HCT116 (cell line): ENCODE measurements at regions not wholly inside any gene's neighbourhood (a gene's known extent, or its start where the extent isn't known, plus 50 kb on each side); places are given as distances from the start of the nearest gene placed in this dataset.

ENCODE experiments used
- ATAC-seq: fragments of 200-7000 bp; cut with Tn5 transposase; 2 replicates; pipeline ENCODE4 v1.9.1; 2020; ENCODE audit warnings: mild to moderate bottlenecking, moderate library complexity
- BruUV-seq: library from RNA; stranded (reverse); fragments of 400-500 nt; replicated peaks from 2 replicates; lab custom pipeline; 2021; lab: Mats Ljungman, UMichigan
- CTCF ChIA-PET: fragments of 300-600 bp; sonication (Branson Sonifier 250); formaldehyde crosslinking; loops from one replicate; lab custom pipeline; 2021; ENCODE audit warnings: antibody characterized with exemption; lab: Charles Lee
- POLR2A ChIA-PET: fragments of 300-600, 350-600 bp; sonication (Branson Sonifier 250); formaldehyde crosslinking; loops from one replicate; lab custom pipeline; 2021; ENCODE audit warnings: antibody characterized with exemption; lab: Charles Lee
- RAD21 ChIA-PET, 2 experiments: fragments of 300-600 bp; sonication (Branson Sonifier 250); formaldehyde crosslinking; loops; one replicate each; lab custom pipeline; 2023; ENCODE audit warnings: low total read pairs in 2 of 2; ENCODE audit not compliant: uncharacterized antibody in 2 of 2, unreplicated experiment in 2 of 2, low non-redundant PET in 1 of 2; lab: Charles Lee
- DNase-seq: peaks from one replicate; pipeline ENCODE4 v3.0.0-alpha.2; 2010; ENCODE audit warnings: low read depth, low spot score
- H2AFZ ChIP-seq: fragments of 200-600 bp; shearing (Covaris generic), sonication (generic); 2 replicates; pipeline ENCODE4 v1.6.1; 2017; ENCODE audit warnings: low read depth, mixed run types, mixed read lengths, antibody characterized with exemption, low read length; ENCODE audit not compliant: poor library complexity, severe bottlenecking
- H3K27ac ChIP-seq: 2 replicates; pipeline ENCODE4 v1.5.1; 2012; ENCODE audit warnings: low read depth, low read length
- H3K27me3 ChIP-seq: fragments of 200-600 bp; sonication (generic); 2 replicates; pipeline ENCODE4 v1.6.1; 2016; ENCODE audit warnings: mixed run types, low read length, mixed read lengths; ENCODE audit not compliant: insufficient read depth
- H3K36me3 ChIP-seq, 2 experiments: fragments of 200-500 bp in 1 of 2; fragments of 200-600 bp in 1 of 2; sonication (Bioruptor generic) in 1 of 2; sonication (generic) in 1 of 2; 2 replicates each; pipeline versions ENCODE4 v1.5.1 to v1.6.1; 2014 to 2016; ENCODE audit warnings: low read length in 2 of 2, inconsistent platforms in 1 of 2, mixed read lengths in 1 of 2, mixed run types in 1 of 2; ENCODE audit not compliant: insufficient read depth in 2 of 2, control insufficient read depth in 1 of 2
- H3K4me1 ChIP-seq, 2 experiments: fragments of 200-600 bp in 1 of 2; sonication (generic) in 1 of 2; 2 replicates each; pipeline versions ENCODE4 v1.5.1 to v1.6.1; 2012 to 2017; ENCODE audit warnings: low read length in 2 of 2, inconsistent platforms in 1 of 2, mild to moderate bottlenecking in 1 of 2, mixed read lengths in 1 of 2, mixed run types in 1 of 2, moderate library complexity in 1 of 2; ENCODE audit not compliant: insufficient read depth in 2 of 2, control insufficient read depth in 1 of 2
- H3K4me2 ChIP-seq: fragments of 200-600 bp; sonication (generic); 2 replicates; pipeline ENCODE4 v1.6.1; 2017; ENCODE audit warnings: mixed run types, low read length, mixed read lengths
- H3K4me3 ChIP-seq, 2 experiments: fragments of 200-600 bp in 1 of 2; sonication (generic) in 1 of 2; replicated peaks in 1 of 2; 2 replicates each; pipeline ENCODE4 v1.5.1; 2011 to 2016; ENCODE audit warnings: low read length in 2 of 2, control low read depth in 1 of 2, low read depth in 1 of 2, mild to moderate bottlenecking in 1 of 2, mixed read lengths in 1 of 2, mixed run types in 1 of 2
- H3K79me2 ChIP-seq: fragments of 200-600 bp; sonication (generic); 2 replicates; pipeline ENCODE4 v1.6.1; 2017; ENCODE audit warnings: mild to moderate bottlenecking, mixed run types, low read length, moderate library complexity, mixed read lengths; ENCODE audit not compliant: insufficient read depth
- H3K9ac ChIP-seq: fragments of 200-600 bp; sonication (generic); 2 replicates; pipeline ENCODE4 v1.6.1; 2016; ENCODE audit warnings: low read length, mixed read lengths
- H3K9me2 ChIP-seq: fragments of 200-600 bp; sonication (generic), shearing (Covaris generic); 2 replicates; pipeline ENCODE4 v1.6.1; 2017; ENCODE audit warnings: mixed run types, mild to moderate bottlenecking, moderate library complexity; ENCODE audit not compliant: insufficient read depth
- H3K9me3 ChIP-seq, 2 experiments: fragments of 200-500 bp in 1 of 2; fragments of 200-600 bp in 1 of 2; sonication (Bioruptor generic) in 1 of 2; sonication (generic) in 1 of 2; 2 replicates each; pipeline ENCODE4 v1.6.1; 2014 to 2017; ENCODE audit warnings: low read length in 2 of 2, mixed read lengths in 2 of 2, inconsistent platforms in 1 of 2, low read depth in 1 of 2, mild to moderate bottlenecking in 1 of 2, mixed run types in 1 of 2, moderate library complexity in 1 of 2; ENCODE audit not compliant: control insufficient read depth in 1 of 2, insufficient read depth in 1 of 2
- H4K20me1 ChIP-seq: fragments of 200-600 bp; sonication (generic), shearing (Covaris generic); 2 replicates; pipeline ENCODE4 v1.6.1; 2017; ENCODE audit warnings: mixed run types, mild to moderate bottlenecking, moderate library complexity; ENCODE audit not compliant: insufficient read depth
- ATF3 ChIP-seq: IDR thresholded peaks from 2 replicates; pipeline ENCODE4 v1.6.1; 2012
- CBX3 ChIP-seq: IDR thresholded peaks from 2 replicates; pipeline ENCODE4 v1.6.1; 2012; ENCODE audit warnings: low read depth
- CTCF ChIP-seq, 3 experiments: fragments of 200-600 bp in 1 of 3; sonication (generic) in 1 of 3; IDR thresholded peaks in 2 of 3; conservative IDR thresholded peaks in 1 of 3; 2 replicates each; pipeline ENCODE4 v1.5.1; 2012 to 2017; ENCODE audit warnings: low read depth in 2 of 3, low read length in 2 of 3, antibody characterized with exemption in 1 of 3, borderline replicate concordance in 1 of 3, control low read depth in 1 of 3, mild to moderate bottlenecking in 1 of 3, mixed read lengths in 1 of 3, mixed run types in 1 of 3, moderate library complexity in 1 of 3; ENCODE audit not compliant: insufficient read depth in 1 of 3
- EGR1 ChIP-seq: IDR thresholded peaks from 2 replicates; pipeline ENCODE4 v1.6.1; 2012; ENCODE audit warnings: low read depth
- EZH2 ChIP-seq: fragments of 200-600 bp; sonication (generic); IDR thresholded peaks from 2 replicates; pipeline ENCODE4 v1.6.1; 2017; ENCODE audit warnings: antibody characterized with exemption, mixed run types
- EZH2phosphoT487 ChIP-seq: fragments of 200-600 bp; IDR thresholded peaks from 2 replicates; pipeline ENCODE4 v1.6.1; 2018; ENCODE audit warnings: antibody characterized with exemption, borderline replicate concordance
- FOSL1 ChIP-seq: IDR thresholded peaks from 2 replicates; pipeline ENCODE4 v1.6.1; 2012; ENCODE audit warnings: low read depth
- MAX ChIP-seq: IDR thresholded peaks from 2 replicates; pipeline ENCODE4 v1.6.1; 2012
- POLR2A ChIP-seq: IDR thresholded peaks from 2 replicates; pipeline ENCODE4 v1.7.0; 2011; ENCODE audit warnings: borderline replicate concordance; ENCODE audit not compliant: insufficient read depth, insufficient read length; ENCODE audit errors: extremely low read depth
- POLR2AphosphoS5 ChIP-seq: IDR thresholded peaks from 2 replicates; pipeline ENCODE4 v1.6.1; 2011; ENCODE audit warnings: mild to moderate bottlenecking, low read depth, low read length, moderate library complexity
- SIN3A ChIP-seq: IDR thresholded peaks from 2 replicates; pipeline ENCODE4 v1.6.1; 2012; ENCODE audit warnings: low read depth
- TCF7L2 ChIP-seq: IDR thresholded peaks from 2 replicates; pipeline ENCODE4 v1.7.0; 2011; ENCODE audit warnings: borderline replicate concordance, inconsistent platforms; ENCODE audit not compliant: insufficient read depth, insufficient read length; ENCODE audit errors: extremely low read depth
- ZBTB33 ChIP-seq: IDR thresholded peaks from 2 replicates; pipeline ENCODE4 v1.6.1; 2011; ENCODE audit warnings: mild to moderate bottlenecking, low read length, moderate library complexity; ENCODE audit not compliant: insufficient replicate concordance; ENCODE audit errors: extremely low read depth
- ZFX ChIP-seq: fragments of 450-650 bp; IDR thresholded peaks from 2 replicates; pipeline ENCODE4 v1.6.1; 2017
- ZNF274 ChIP-seq: fragments of 200-500 bp; sonication (Bioruptor generic); IDR thresholded peaks from 2 replicates; pipeline ENCODE4 v1.6.1; 2014; ENCODE audit warnings: mild to moderate bottlenecking, low read depth, low read length, inconsistent platforms
- intact Hi-C: fragments of 100-400 bp; cut with micrococcal nuclease; formaldehyde crosslinking; loops from 2 replicates; pipeline ENCODE4 v1.10.0; 2022

GRCh38 chr9:102114557-102114956 is 376.1 kb upstream of the GRIN3A start:
- ChIA-PET CTCF (no interaction called here), POLR2A (no interaction called here), RAD21 (no interaction called here)
- Histone ChIP-seq H3K27ac (no peak overlapping the region), H3K9me3 (peaks cover 0 to 18% of the 10 kb centered on the region in 2 experiments; a peak in 2 of 4 replicates), H3K4me2 (no peak overlapping the region), H4K20me1 (no peaks in the 10 kb centered on the region), H3K79me2 (no peaks in the 10 kb centered on the region), H3K4me1 (no peaks in the 10 kb centered on the region), H3K9me2 (no peaks in the 10 kb centered on the region), H3K27me3 (no peaks in the 10 kb centered on the region), H3K9ac (no peak overlapping the region), H2AFZ (no peak overlapping the region), H3K4me3 (no peak overlapping the region), H3K36me3 (no peaks in the 10 kb centered on the region)
- BruUV-seq = no TSS peak
- DNase-seq = no peak
- ATAC-seq = no peak
- intact Hi-C loops = no loop called here
- TF ChIP-seq POLR2A (no peak), FOSL1 (no peak), ZFX (no peak), CBX3 (no peak), TCF7L2 (no peak), POLR2AphosphoS5 (no peak), ZBTB33 (no peak), MAX (no peak), EGR1 (no peak), SIN3A (no peak), EZH2 (no peak), CTCF (IDR thresholded peaks at IDR 0.05 in 2 of 3, conservative IDR thresholded peaks at IDR 0.05 in 1 of 3; ENCODE audit: borderline replicate concordance in 1 of 3, insufficient read depth in 1 of 3, low read depth in 2 of 3, low read length in 2 of 3) (no peak), EZH2phosphoT487 (no peak), ZNF274 (no peak), ATF3 (no peak)
